GM19397 (cell line): ENCODE measurements at regions not wholly inside any gene's neighbourhood (a gene's known extent, or its start where the extent isn't known, plus 50 kb on each side); places are given as distances from the start of the nearest gene placed in this dataset.

Experiments
- ATAC-seq: cut with Tn5 transposase; IDR thresholded peaks from one replicate; pipeline ENCODE4 v1.9.1; 2021; ENCODE audit warnings: mild to moderate bottlenecking, moderate library complexity; ENCODE audit not compliant: unreplicated experiment

DNA sequence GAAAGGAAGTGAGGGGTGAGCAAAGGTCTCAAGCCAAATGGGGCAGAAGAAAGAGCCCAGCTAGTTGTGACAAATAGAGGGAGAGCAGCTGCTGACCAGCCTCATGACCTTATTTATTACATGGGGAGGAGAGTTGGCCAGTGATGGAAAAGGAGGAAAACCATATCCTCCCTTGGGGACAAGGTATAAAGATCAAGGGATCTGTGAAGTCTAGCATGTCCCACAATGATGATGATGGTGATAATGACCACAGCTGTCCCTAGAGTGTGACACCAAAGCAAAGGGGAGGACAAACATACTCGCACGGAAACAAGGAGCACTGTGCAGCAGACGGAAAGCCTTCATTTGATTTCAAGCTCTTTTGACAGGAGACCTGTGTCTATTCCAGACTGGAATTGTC, 190.4 kb upstream of the MCHR2 start:
- ATAC-seq, result no peak

DNA sequence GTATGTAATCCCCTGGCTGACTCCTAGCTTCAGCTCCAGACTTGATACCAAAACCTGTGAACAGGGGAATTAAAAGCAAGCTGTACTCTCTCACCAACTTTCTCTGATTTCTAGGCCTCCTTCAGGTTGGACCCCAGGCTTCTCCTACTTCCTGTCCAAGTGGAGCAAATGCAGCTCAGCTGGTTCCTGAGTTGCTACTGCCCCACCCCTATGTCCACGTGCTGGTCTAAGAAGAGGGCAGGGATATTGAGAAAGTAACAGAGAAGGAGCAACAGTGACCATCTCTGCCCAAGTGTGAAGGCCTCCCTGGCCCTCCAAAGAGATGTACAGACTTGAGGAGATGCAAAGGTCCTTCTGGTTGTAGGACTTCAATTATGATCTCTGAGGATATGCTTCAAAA, 188.3 kb upstream of the MCHR2 start:
- no peak for ATAC-seq

DNA sequence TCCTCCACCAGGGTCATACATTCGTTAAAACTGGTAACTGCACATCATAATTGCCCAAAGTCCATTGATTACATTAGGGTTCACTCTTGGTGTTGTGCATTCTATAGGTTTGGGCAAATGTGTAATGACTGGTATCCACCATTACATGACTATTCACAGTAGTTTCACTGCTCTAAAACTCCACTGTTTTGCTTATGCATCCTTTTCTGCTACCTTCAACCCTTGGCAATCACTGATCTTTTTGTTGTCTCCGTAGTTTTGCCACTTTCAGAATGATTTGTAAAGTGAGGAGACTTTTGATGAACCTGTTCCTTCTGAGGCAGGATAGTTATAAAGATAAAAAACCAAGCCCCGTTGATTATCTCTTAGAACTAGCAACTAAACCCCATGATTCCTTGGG, 187.3 kb upstream of the MCHR2 start:
- ATAC-seq, result no peak

DNA sequence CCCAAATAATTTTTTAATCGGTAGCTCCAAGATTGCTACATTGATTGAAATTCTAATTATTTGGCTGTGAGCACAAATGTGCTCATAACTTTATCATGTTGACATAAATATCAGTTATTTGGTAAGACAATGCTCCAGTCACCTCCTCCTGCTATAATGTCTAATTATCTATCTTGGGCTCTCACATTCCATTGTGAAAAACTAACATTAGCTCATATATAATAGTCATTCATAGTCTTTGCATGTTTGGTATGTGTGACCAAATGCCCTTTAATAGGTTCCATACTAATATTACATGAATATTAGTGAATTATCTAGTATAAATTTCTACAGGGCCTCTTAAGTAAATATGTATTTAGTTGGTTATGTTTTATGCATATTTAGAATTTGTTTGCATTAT, 185.6 kb upstream of the MCHR2 start:
- no peak for ATAC-seq

DNA sequence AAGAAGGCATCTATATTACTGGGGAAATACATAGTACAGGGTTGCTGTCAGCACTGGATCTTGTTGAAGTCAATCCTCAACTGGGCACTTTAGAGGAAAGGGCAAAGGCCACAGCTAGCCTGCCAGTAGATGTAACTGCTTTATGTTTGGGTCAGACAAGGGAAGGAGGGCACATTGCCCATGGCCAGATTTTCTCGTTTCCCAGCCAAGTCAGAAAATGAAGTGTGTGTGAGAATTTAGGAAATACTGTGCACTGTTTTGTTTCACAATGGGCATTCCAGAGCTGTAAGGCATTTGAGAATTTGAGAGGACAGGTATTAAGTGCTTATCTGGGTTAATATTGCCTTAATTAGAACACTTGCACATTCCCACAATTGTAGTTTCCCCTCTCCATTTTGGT, 183.9 kb upstream of the MCHR2 start:
- ATAC-seq, result no peak

DNA sequence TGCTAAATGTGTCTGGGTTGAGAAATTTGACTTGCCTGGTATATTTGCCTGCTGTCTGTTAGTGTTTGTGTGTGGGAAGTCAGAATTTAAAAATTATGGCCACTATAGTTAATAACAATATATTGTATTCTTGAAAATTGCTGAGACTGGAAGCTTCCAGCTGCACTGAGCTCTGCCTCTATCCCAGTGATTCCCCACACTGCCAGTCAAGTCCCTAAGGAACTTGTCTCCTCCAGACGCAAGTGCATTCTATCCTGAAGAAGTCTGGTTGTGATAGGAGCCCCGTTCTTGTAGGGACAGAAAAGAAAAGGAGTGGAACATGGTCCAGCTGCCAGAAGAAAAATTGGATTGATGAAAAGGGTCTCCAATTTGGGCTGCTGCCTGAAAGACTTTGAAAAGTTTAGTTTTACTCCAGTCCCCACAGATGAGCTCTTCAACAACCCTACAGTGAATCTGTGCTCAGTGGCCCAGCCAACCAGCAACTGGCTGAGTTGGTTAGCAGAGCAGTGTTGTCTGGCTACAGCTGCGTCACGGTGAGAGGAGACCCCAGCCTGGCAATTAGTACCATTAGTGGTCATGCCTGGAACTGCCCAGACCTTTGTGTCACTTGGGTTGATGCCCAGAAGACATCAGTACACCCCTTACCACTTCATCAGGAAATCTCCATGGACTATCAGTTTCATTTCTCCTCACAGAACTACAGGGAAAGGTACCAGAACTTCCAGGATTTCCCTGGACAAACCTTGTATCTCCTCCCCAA, 183.1 kb upstream of the MCHR2 start:
- ATAC-seq, result no peak

DNA sequence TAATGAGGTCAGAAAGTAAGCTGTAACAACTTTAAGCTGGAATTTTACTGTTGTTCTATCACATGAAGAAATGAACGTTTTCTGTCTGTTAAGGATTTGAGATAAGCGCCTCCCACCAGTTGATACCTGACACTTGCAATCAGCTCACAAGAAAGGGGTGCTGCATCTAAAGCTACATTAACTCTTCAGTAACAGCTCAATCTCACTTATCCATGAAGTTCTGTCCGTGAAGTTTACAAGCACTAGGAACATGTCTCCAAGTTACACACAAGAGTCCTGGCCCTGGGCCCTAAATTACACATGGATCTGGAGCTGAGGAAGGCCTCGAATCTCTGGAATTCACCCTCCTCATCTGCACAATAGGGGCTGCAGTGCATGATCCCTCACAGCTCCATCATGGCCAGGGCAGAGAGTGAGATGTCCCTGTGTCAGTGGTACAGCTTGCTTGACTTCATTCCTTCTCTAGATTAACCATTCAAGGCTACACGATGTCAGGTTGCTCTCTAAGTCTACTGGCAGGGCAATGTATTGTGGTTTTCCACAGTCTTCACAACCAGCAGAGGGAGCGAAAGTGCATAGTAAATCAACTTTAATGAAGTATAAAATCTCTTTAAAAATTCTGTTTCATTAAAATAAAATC, 182.4 kb upstream of the MCHR2 start:
- ATAC-seq, result no peak

DNA sequence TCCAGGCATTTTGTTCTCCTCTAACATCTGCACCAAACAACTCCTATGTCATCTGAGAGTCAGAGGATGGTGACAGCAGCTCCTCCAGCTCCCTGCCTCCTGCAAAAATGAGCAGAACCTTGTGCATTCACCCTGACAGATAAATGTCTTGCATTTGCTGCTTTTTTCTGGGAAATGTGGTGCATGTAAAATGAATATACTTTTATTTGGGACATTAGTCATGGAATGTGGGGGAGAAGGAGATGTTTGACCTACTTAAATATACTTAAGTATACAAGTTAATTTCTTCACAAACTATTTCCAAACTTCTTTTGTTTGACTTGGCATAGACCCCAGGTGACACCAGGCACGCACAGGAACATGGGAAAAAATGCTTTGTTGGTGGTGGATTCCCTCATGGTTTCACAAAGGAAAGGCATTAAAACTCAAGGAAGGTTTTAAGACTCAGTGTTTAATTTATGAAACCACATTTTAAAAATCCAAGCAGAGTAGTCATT, 181.8 kb upstream of the MCHR2 start:
- no peak for ATAC-seq

DNA sequence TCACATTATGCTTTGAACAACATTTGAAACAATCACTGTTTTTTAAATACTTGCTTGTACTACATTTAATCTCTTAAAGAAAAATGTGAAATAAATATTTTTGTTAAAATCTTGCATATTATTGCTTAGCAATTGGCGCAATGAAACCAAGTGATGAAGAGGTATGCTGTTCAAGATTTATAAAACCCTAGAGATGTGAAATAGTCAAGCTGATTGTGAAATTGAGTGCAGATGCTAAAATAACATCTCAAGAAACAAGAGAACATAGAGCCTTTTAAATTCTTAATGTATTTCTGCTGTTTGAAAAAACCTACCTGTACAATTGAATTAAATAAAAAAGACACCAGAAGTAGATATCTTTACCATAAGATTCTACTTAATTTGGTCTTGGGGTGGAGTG, 179.2 kb upstream of the MCHR2 start:
- no peak for ATAC-seq

DNA sequence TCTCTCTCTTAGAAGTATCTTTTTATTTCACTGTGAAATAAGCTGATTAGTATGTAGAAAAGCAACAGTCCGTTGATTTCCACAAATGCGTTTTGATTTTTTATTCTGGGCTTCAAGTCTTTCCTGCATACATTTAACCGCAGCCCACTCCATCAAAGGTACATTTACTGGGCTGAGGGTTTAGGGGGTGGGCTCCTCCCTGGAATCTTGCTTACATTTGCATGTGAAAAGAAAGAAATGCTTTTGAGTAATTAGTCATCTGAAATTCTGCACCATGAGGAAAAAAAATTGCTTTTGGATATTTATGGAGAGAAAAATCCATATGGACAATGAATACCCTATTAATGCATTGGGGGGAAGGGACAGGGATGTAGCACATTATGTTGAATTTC, 178.3 kb upstream of the MCHR2 start:
- ATAC-seq, result no peak

DNA sequence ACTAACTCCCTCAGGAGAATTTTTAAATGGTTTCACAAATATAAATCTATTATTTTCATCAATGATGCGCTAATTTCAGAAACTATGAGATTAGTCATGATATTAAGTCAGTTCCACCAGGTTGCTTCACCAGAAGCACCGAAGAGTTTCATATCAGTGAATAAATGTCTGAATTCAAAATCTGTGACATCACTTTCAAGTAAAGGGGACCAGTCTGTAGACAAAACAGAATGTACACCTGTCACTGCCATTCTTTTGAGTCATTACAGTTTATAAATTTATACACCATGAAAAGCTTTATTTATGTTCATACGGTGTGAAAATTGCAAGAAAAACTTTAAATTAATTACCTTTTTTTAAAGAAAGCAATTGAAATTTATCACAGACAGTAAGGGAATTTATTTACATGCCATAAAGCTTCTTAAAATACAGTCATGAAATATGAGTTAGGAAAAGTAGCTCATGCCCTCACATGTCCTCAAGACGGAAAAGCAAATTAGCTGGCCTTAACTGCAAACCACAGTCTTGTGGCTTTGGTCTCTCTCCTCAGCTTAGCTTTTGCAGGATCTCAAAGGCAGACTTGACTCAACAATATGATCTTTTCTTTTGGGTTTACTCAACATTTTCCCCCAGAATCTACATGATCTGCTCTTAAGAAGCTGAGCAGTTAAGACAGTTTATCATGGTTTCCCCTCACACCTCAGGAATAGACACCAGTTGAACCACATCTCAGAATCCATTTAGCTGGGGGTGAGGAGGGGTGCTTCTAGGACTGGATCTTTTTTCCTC, 177.7 kb upstream of the MCHR2 start:
- peak; percentile 58 for ATAC-seq

DNA sequence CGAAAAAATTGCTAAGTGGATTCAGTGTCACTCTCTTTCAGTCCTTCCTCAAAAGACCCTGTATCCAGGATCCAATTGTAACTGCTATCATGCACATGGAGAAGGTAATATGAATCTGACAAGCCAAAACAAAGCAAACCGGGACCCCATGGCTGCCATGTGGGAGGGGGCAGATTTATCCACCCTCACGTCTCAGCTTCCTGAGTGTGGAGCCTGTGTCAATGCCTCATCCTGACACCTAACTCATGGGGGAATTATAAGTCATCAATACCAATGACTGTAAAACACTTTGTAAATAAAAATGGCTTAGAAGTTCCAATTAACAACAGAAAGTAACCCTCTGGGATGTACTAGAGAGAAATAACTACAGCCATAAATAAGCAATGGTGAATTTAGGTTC, 174.1 kb upstream of the MCHR2 start:
- no peak for ATAC-seq

DNA sequence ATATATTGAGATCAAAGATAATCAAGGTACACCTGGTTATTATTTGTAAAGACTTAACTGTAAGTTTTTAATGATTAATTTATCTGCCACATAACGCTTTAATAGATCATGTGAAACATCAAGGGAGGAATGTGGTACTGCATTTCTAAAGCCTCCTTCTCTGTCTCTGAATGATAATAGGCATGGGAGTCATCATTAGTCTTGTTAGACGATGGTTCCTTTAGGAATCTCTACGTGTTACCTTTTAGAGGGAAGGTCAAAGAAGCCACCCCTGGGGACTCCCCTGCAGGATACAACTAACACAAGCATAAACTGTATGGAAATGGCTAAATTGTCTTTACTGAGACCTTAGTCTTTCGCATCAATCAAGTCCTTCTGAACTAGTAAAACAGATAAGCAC, 173.6 kb upstream of the MCHR2 start:
- no peak for ATAC-seq

DNA sequence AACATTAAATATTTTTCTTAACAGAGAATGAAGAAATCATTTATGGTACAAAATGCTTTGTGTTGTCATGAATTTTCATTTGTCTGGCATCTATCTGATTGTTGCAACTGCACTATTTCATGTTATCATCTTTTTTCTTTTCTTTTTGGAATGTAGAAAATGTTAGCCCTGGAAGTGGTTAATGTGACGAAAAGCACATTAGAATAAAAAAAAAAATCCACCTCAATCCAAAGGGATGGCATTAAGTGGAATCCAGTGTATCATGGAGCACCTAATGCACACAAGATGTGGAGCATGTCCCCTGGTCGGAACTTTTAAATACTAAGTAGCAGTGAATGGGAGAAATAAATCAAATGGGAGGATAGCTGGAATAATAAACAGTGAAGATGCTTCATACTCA, 172.9 kb upstream of the MCHR2 start:
- ATAC-seq, result no peak

DNA sequence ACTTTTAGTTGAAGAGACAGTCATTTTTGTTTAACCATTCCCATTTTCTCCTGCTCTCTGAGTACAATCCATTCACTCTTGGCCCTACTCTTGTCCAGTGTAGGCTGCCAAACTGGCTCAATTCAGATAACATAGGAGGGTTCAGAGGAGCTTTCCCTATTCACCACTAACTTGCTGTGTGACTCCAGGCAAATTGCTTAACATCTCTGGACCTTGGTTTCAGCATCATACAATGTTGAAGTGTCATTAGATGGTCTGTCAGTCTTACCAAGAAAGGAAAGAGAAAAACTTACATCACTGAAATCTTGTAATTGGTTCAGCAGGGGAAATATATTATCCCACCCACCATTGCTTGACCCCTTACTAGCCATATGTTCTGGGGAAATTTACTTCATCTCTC, 171.4 kb upstream of the MCHR2 start:
- ATAC-seq, result no peak

DNA sequence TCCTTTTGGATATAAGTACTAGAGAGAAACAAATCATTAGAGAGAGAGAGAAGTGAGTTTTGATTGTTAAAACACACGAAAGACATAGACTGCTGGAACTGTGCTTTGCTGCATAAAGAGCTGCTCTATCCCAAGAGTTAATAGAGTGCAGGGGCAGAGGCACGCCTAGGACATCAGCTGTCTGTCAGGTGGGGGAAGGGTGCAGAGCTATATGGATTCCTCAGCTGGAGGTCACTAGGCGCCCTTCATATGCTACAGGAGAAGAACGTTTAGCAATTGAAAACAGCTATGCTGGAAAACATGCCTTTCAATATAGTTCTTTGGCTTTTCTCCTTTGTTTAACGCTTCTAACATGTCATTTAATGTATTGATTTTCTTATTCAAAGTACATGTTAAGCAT, 169.0 kb upstream of the MCHR2 start:
- ATAC-seq, result no peak

DNA sequence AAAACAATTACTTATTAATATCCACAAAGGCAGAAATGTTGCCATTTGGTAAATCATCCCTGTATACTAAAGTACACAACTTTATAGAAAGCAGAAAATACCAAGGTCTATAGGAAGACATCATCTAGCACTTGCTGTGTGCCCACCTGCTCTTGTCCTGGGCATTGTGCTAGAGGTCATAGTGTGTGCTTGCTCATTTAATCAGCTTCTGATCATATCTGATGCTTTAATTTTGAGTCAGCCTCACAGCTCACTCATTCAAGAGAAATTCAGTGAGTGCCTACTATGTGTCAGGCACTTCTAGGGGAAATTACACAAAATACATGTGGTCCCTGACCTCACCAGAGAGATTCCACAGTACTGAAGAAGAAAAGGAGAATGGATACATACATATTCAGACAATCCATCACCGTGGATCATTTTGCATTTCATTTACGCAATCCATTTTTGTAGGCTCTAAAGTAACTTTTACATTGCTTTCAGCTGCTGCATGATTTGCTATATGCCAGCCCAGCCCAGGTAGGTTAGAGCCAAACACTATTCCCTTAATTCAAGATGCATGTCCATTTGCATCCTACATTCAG, 167.9 kb upstream of the MCHR2 start:
- no peak for ATAC-seq

DNA sequence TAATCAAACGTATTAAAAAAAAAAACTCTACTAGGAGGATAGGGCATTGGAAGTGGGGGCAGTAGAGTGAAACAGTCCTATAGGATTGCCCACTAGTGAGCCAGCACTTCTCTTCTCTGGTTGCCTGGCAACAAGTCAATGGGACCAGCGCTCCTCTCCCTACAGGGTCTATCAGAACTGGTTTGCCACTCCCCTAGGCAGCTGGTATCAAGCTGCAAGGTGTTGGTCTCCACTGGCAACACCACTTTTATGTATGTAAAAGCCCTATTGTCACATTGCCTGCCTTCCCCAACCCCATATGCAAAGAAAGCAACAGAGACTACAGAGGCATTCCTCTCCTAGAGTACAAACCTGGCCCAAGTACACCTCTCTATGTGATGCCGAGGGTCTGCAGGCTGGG, 166.9 kb upstream of the MCHR2 start:
- no peak for ATAC-seq

DNA sequence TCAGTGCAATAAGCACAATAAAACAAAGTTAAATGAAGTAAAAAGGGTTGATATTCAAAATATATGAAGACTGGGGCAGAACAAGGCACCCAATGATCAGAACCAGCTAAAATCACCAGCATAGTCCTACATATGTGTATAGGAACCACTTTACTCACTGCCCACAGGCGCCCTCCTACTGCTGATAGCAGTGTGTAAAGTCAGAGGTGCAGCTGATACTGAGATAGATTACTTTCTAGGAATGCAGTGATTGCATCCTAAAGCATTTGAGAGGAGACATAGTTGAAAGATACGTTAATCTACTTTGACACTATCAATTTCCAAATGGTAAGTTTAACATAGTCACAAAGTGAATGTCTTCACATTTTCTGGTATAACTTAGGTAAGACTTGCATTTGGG, 161.1 kb upstream of the MCHR2 start:
- no peak for ATAC-seq

DNA sequence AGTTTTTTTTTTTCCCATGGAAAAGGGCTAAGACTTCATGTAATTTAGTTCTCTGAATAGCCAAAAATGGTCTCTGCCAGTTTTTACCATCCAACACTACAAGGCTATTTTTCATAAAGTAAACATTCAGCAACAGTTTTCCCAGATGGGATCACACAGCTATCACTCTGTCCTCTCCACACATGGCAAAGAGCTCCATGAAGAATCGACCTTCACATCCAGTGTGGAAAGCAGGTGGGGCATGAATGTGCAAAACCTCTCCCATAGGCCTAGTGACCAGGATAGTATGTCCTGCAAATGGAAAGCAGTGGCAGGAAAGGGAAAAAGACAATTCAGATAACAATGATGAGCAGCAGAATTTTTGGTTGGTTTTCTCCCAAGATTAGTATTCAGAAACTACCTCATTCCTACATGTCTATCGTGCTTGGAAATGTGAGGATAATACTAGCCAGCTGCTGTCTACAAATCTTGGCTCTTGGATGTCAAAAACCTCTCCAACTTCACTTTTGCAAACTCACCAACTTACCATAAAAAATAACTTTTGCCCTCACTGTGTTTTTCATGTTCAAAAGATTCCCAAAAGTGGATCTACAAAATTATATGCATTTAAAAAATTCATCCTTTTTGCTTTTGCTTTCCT, 159.7 kb upstream of the MCHR2 start:
- no peak for ATAC-seq

DNA sequence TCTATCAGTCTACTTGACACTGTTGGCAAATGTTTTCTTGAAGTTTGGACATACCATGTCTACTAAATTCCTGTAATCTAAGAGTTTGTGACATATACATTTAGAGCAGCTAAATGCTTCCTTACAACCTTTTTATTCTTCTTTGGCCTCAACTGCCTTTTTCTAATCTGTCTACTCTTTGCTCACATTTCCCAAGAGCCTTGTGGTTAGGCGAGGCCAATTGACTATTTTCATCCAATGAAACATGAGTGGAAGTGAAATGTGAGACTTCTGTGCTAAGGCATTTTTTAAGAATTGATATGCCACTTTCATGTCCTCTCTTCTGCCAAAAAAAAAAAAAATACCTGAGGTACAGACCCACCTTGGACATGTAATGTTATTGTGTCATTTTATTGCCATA, 158.2 kb upstream of the MCHR2 start:
- ATAC-seq, result no peak
